H1 (cell line): ENCODE measurements at regions not wholly inside any gene's neighbourhood (a gene's known extent, or its start where the extent isn't known, plus 50 kb on each side); places are given as distances from the start of the nearest gene placed in this dataset.

Experiments used
- CTCF ChIA-PET: fragments of 300-600 bp; sonication (Branson Sonifier 250); formaldehyde crosslinking; loops from one replicate; lab custom pipeline; 2021; ENCODE audit not compliant: partially characterized antibody; lab: Charles Lee
- POLR2A ChIA-PET: fragments of 300-600 bp; sonication (Branson Sonifier 250); formaldehyde crosslinking; loops from one replicate; lab custom pipeline; 2021; ENCODE audit warnings: inconsistent platforms; ENCODE audit not compliant: partially characterized antibody; lab: Charles Lee
- DNase-seq, 2 experiments: peaks; one replicate each; pipeline versions ENCODE4 v3.0.0 to v3.0.0-alpha.2; 2010 to 2022; ENCODE audit warnings: low spot score in 2 of 2, low read depth in 1 of 2, mixed read lengths in 1 of 2
- FAIRE-seq: peaks from 2 replicates; lab custom pipeline; 2011; peaks lifted over from hg19 to GRCh38; lab: Jason Lieb, UNC
- H2AFZ ChIP-seq: 2 replicates; pipeline ENCODE4 v1.8.1; 2012; ENCODE audit warnings: low read length, inconsistent platforms
- H2AK5ac ChIP-seq: 2 replicates; pipeline ENCODE4 v1.6.1; 2013; ENCODE audit warnings: low read depth, low read length
- H2BK120ac ChIP-seq: replicated peaks from 2 replicates; pipeline ENCODE3; 2013; ENCODE audit warnings: low read depth, low read length, inconsistent platforms
- H2BK12ac ChIP-seq: 2 replicates; pipeline ENCODE4 v1.6.1; 2013; ENCODE audit warnings: low read depth, low read length
- H2BK15ac ChIP-seq: 2 replicates; pipeline ENCODE4 v1.6.1; 2013; ENCODE audit warnings: low read length
- H2BK20ac ChIP-seq: 2 replicates; pipeline ENCODE4 v1.6.1; 2013; ENCODE audit warnings: low read length
- H2BK5ac ChIP-seq: 2 replicates; pipeline ENCODE4 v1.6.1; 2013; ENCODE audit warnings: low read depth, low read length
- H3K14ac ChIP-seq: 2 replicates; pipeline ENCODE4 v1.6.1; 2013; ENCODE audit warnings: inconsistent platforms; ENCODE audit not compliant: insufficient read length
- H3K18ac ChIP-seq: 2 replicates; pipeline ENCODE4 v1.6.1; 2013; ENCODE audit warnings: low read length; ENCODE audit errors: extremely low read depth
- H3K23ac ChIP-seq: 2 replicates; pipeline ENCODE4 v1.6.1; 2013; ENCODE audit warnings: inconsistent platforms; ENCODE audit not compliant: insufficient read length
- H3K23me2 ChIP-seq: 2 replicates; pipeline ENCODE4 v1.6.1; 2013; ENCODE audit warnings: low read depth, low read length
- H3K27ac ChIP-seq: 2 replicates; pipeline ENCODE4 v1.6.1; 2011; ENCODE audit warnings: low read depth, low read length, inconsistent platforms
- H3K27me3 ChIP-seq, 4 experiments: replicated peaks in 1 of 4; 1 replicate in 1 of 4; 2 replicates in 3 of 4; pipeline versions ENCODE4 v1.6.1 to v1.8.1; 2011 to 2013; ENCODE audit warnings: low read length in 3 of 4, mild to moderate bottlenecking in 3 of 4, inconsistent platforms in 2 of 4, mixed read lengths in 2 of 4, moderate library complexity in 1 of 4; ENCODE audit not compliant: control insufficient read depth in 3 of 4, insufficient read depth in 3 of 4; ENCODE audit errors: extremely low read depth in 1 of 4
- H3K36me3 ChIP-seq, 4 experiments: 2 replicates each; pipeline versions ENCODE4 v1.6.1 to v1.8.1; 2011 to 2013; ENCODE audit warnings: mild to moderate bottlenecking in 4 of 4, low read length in 3 of 4, moderate library complexity in 2 of 4, control low read depth in 1 of 4, inconsistent platforms in 1 of 4; ENCODE audit not compliant: insufficient read depth in 4 of 4, control insufficient read depth in 2 of 4
- H3K4ac ChIP-seq: replicated peaks from 2 replicates; pipeline ENCODE3; 2013; ENCODE audit warnings: low read length, low read depth, mixed read lengths, inconsistent platforms; ENCODE audit not compliant: insufficient read length
- H3K4me1 ChIP-seq, 4 experiments: replicated peaks in 1 of 4; 1 replicate in 1 of 4; 2 replicates in 3 of 4; pipeline versions ENCODE4 v1.6.1 to v1.8.1; 2011 to 2013; ENCODE audit warnings: low read length in 3 of 4, inconsistent platforms in 2 of 4, mixed read lengths in 1 of 4; ENCODE audit not compliant: insufficient read depth in 4 of 4, control insufficient read depth in 3 of 4
- H3K4me2 ChIP-seq, 2 experiments: 2 replicates each; pipeline versions ENCODE4 v1.6.1 to v1.8.1; 2011 to 2013; ENCODE audit warnings: low read depth in 2 of 2, low read length in 2 of 2, control low read depth in 1 of 2, inconsistent platforms in 1 of 2, mild to moderate bottlenecking in 1 of 2; ENCODE audit not compliant: insufficient read depth in 1 of 2
- H3K4me3 ChIP-seq, 4 experiments: fragments of 200-600, 300-600 bp in 1 of 4; sonication (generic), shearing (Covaris generic), sonication (Bioruptor Twin) in 1 of 4; 2 replicates each; pipeline versions ENCODE4 v1.5.1 to v1.8.1; 2011 to 2016; ENCODE audit warnings: low read length in 4 of 4, low read depth in 3 of 4, control low read depth in 2 of 4, inconsistent platforms in 2 of 4, mild to moderate bottlenecking in 2 of 4, mixed read lengths in 1 of 4, moderate library complexity in 1 of 4; ENCODE audit not compliant: insufficient read depth in 2 of 4; ENCODE audit errors: extremely low read depth in 1 of 4
- H3K56ac ChIP-seq: replicated peaks from 2 replicates; pipeline ENCODE3; 2013; ENCODE audit warnings: low read depth, mild to moderate bottlenecking, mixed read lengths, low read length, inconsistent platforms; ENCODE audit not compliant: insufficient read length
- H3K79me1 ChIP-seq: 2 replicates; pipeline ENCODE4 v1.6.1; 2013; ENCODE audit warnings: low read depth, low read length, control low read depth
- H3K79me2 ChIP-seq, 2 experiments: 2 replicates each; pipeline versions ENCODE4 v1.6.1 to v1.8.1; 2012 to 2013; ENCODE audit warnings: low read length in 2 of 2, mild to moderate bottlenecking in 2 of 2, inconsistent platforms in 1 of 2; ENCODE audit not compliant: insufficient read depth in 2 of 2, control insufficient read depth in 1 of 2
- H3K9ac ChIP-seq, 4 experiments: replicated peaks in 1 of 4; 1 replicate in 1 of 4; 2 replicates in 3 of 4; pipeline versions ENCODE4 v1.6.1 to v1.8.1; 2011 to 2013; ENCODE audit warnings: low read depth in 3 of 4, low read length in 3 of 4, control low read depth in 2 of 4, mild to moderate bottlenecking in 2 of 4, moderate library complexity in 2 of 4, inconsistent platforms in 1 of 4; ENCODE audit errors: extremely low read depth in 1 of 4
- H3K9me3 ChIP-seq, 2 experiments: 2 replicates each; pipeline versions ENCODE4 v1.6.1 to v1.8.1; 2012 to 2013; ENCODE audit warnings: mild to moderate bottlenecking in 2 of 2, moderate library complexity in 2 of 2, control low read depth in 1 of 2, inconsistent platforms in 1 of 2, low read depth in 1 of 2, low read length in 1 of 2, mixed read lengths in 1 of 2; ENCODE audit not compliant: insufficient read depth in 2 of 2
- H4K20me1 ChIP-seq, 2 experiments: replicated peaks in 1 of 2; 2 replicates each; pipeline versions ENCODE3 to v1.8.1; 2011 to 2013; ENCODE audit warnings: inconsistent platforms in 2 of 2, low read length in 2 of 2, mild to moderate bottlenecking in 1 of 2; ENCODE audit not compliant: insufficient read depth in 2 of 2, control insufficient read depth in 1 of 2
- H4K5ac ChIP-seq: 2 replicates; pipeline ENCODE4 v1.6.1; 2013; ENCODE audit warnings: low read length, low read depth, mixed read lengths, inconsistent platforms; ENCODE audit not compliant: insufficient read length
- H4K8ac ChIP-seq: 2 replicates; pipeline ENCODE4 v1.8.0; 2013; ENCODE audit warnings: mild to moderate bottlenecking, moderate library complexity, low read length, inconsistent platforms; ENCODE audit not compliant: insufficient read depth; ENCODE audit errors: extremely low read depth
- H4K91ac ChIP-seq: replicated peaks from 2 replicates; pipeline ENCODE3; 2013; ENCODE audit warnings: low read length, mixed read lengths, inconsistent platforms; ENCODE audit not compliant: insufficient read length
- FOSL1 ChIP-seq: IDR thresholded peaks from 2 replicates; pipeline ENCODE4 v1.6.1; 2011; ENCODE audit warnings: mild to moderate bottlenecking, low read depth, low read length, moderate library complexity; ENCODE audit not compliant: insufficient read depth
- SP1 ChIP-seq: IDR thresholded peaks from 2 replicates; pipeline ENCODE4 v1.6.1; 2011; ENCODE audit warnings: low read depth, low read length
- WGBS, 2 experiments: shearing (Covaris generic) in 1 of 2; methylation state at CpG; one replicate each; pipeline versions ENCODE4 v1.1.6 to v1.1.7; 2013 to 2015; ENCODE audit warnings: low lambda C conversion rate in 2 of 2, mixed read lengths in 2 of 2, inconsistent platforms in 1 of 2, low coverage in 1 of 2, missing lambda C conversion rate in 1 of 2; ENCODE audit not compliant: insufficient replicate concordance in 2 of 2, insufficient coverage in 1 of 2, insufficient read length in 1 of 2; ENCODE audit errors: extremely low coverage in 1 of 2, missing lambda C conversion rate in 1 of 2; 5-methylcytosine and 5-hydroxymethylcytosine counted together

GRCh38 chr14:39488600-39488999 lies 56.4 kb upstream of the FBXO33 start:
- Histone ChIP-seq H3K14ac (no peak overlapping the region), H2BK20ac (no peak overlapping the region), H3K27ac (no peak overlapping the region), H3K18ac (no peak overlapping the region), H2BK12ac (no peak overlapping the region), H2AFZ (no peak overlapping the region), H3K79me1 (no peaks in the 10 kb centered on the region), H3K23ac (no peak overlapping the region), H3K27me3 (no peaks in the 10 kb centered on the region), H3K23me2 (no peaks in the 10 kb centered on the region; the same call in 1 of the 2 replicates), H4K91ac (no peak overlapping the region), H3K79me2 (no peaks in the 10 kb centered on the region), H3K4ac (no peak overlapping the region), H4K5ac (no peak overlapping the region), H3K9ac (no peak overlapping the region; a peak in 1 of 7 replicates), H3K56ac (no peak overlapping the region), H2BK5ac (no peak overlapping the region), H3K4me1 (peaks cover 0 to 6% (median 2%) of the 10 kb centered on the region in 4 experiments; a peak in 2 of 7 replicates), H3K9me3 (no peaks in the 10 kb centered on the region), H2BK120ac (no peak overlapping the region), H3K36me3 (no peaks in the 10 kb centered on the region; a peak in 1 of 8 replicates), H3K4me2 (no peak overlapping the region), H4K8ac (no peak overlapping the region), H2AK5ac (no peak overlapping the region), H2BK15ac (no peak overlapping the region), H3K4me3 (no peak overlapping the region), H4K20me1 (no peaks in the 10 kb centered on the region)
- WGBS, 2 experiments: 30% methylated on average over 1 of the region's 1 CpG; no CpG with 5 or more reads in 1 of the 2 experiments
- FAIRE-seq (peak; percentile 65), DNase-seq (peak in 1 of 2 experiments; percentile 58)
- ChIA-PET CTCF (interaction anchor here (0.8 to 1.9 kb wide), 7 partner anchors 10 to 683 kb away, joined by 3 to 7 read pairs (median 4); partner anchors contain the start of gene FBXO33), POLR2A (interaction anchor here (0.6 kb wide), 1 partner anchor 47 kb away, joined by 4 read pairs; no protein-coding TSS in a partner anchor)
- peak; percentile 36; the same call in 1 of the 2 replicates for TF ChIP-seq SP1
- no peak for TF ChIP-seq FOSL1
